Uterus (tissue), 2 donors: ENCODE measurements at regions not wholly inside any gene's neighbourhood (a gene's known extent, or its start where the extent isn't known, plus 50 kb on each side); places are given as distances from the start of the nearest gene placed in this dataset.

Experiments used
- POLR2A ChIP-seq, 2 donors: fragments of 450-650 bp; IDR thresholded peaks; one replicate each; pipeline ENCODE4 v1.6.1; 2016; ENCODE audit warnings: antibody characterized with exemption in 2 of 2, mild to moderate bottlenecking in 1 of 2, moderate library complexity in 1 of 2
- TF ChIP-seq, protein P1 (sequence below), 4 experiments: fragments of 200-600 bp in 2 of 4; fragments of 450-650 bp in 2 of 4; sonication (generic) in 2 of 4; IDR thresholded peaks; one replicate each; pipeline ENCODE4 v1.5.1; 2016 to 2019; ENCODE audit warnings: antibody characterized with exemption in 4 of 4, mild to moderate bottlenecking in 2 of 4, moderate library complexity in 1 of 4

GRCh38 chrX:26574234-26574633 lies 358.3 kb downstream of the MAGEB5 start:
- TF ChIP-seq, protein P1, sequence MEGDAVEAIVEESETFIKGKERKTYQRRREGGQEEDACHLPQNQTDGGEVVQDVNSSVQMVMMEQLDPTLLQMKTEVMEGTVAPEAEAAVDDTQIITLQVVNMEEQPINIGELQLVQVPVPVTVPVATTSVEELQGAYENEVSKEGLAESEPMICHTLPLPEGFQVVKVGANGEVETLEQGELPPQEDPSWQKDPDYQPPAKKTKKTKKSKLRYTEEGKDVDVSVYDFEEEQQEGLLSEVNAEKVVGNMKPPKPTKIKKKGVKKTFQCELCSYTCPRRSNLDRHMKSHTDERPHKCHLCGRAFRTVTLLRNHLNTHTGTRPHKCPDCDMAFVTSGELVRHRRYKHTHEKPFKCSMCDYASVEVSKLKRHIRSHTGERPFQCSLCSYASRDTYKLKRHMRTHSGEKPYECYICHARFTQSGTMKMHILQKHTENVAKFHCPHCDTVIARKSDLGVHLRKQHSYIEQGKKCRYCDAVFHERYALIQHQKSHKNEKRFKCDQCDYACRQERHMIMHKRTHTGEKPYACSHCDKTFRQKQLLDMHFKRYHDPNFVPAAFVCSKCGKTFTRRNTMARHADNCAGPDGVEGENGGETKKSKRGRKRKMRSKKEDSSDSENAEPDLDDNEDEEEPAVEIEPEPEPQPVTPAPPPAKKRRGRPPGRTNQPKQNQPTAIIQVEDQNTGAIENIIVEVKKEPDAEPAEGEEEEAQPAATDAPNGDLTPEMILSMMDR (IDR thresholded peaks at IDR 0.05): no peak
- no peak for TF ChIP-seq POLR2A (IDR thresholded peaks at IDR 0.05)
